ENCODE measurements at regions not wholly inside any gene's neighbourhood (a gene's known extent, or its start where the extent isn't known, plus 50 kb on each side); places are given as distances from the start of the nearest gene placed in this dataset.

DNA sequence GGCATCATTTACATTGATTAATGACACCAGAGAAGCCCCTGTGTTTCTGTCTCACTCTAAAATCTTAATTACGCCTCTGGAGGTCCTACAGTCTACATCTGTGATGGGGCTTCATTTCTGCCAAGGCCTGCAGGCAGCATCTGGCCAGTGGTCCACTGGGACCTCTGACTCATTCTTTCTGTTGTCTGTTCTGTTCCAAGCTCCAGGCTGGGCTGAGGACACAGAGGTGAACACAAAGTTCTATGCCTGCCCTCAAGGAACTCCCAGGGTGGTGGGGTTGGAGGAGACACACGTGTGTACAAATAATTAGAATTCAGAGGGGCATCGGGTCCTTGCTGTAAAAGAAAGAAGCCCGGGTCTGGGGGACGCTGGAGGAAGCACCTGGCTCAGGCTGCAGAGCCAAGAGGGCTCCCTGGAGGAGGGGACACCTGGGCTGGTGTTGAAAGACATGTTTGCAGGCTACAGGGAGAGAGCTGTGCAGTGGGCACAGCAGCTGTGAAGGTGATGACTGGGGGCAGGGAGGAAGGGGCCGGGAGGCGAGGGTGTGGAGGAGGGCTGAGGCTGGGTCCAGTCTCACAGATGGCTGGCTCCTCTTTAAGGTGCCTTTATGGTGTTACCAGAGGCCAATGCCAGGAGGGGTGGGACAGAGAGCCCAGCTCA lies 103.3 kb upstream of the PRR23E start:
- no peak overlapping the region for H3K27ac ChIP-seq
- CTCF ChIA-PET, result interaction anchor here (0.8 kb wide), 1 partner anchor 366 kb away, joined by 3 read pairs; no protein-coding TSS in a partner anchor
- POLR2A ChIA-PET, result no interaction called here
- TF ChIP-seq SMC3 (IDR thresholded peaks at IDR 0.05) (no peak), JUN (IDR thresholded peaks at IDR 0.05) (no peak), REST (IDR thresholded peaks at IDR 0.05) (no peak), HOXB13 (CRISPR knock-in tag; IDR thresholded peaks at IDR 0.05; ENCODE audit: low read depth) (no peak), ZSCAN20 (CRISPR knock-in tag; IDR thresholded peaks at IDR 0.05) (no peak), EHMT2 (IDR thresholded peaks at IDR 0.05; ENCODE audit: low read depth) (no peak), POLR2A (IDR thresholded peaks at IDR 0.05; ENCODE audit: low read length) (no peak), CHD2 (IDR thresholded peaks at IDR 0.05; ENCODE audit: low read length, partially characterized antibody) (no peak), PHF8 (IDR thresholded peaks at IDR 0.05; ENCODE audit: borderline replicate concordance, low read depth) (no peak), KDM5A (IDR thresholded peaks at IDR 0.05) (no peak), EP300 (IDR thresholded peaks at IDR 0.05) (no peak), BHLHE40 (IDR thresholded peaks at IDR 0.05; ENCODE audit: low read depth, low read length) (no peak), RCOR1 (IDR thresholded peaks at IDR 0.05; ENCODE audit: low read depth, low read length) (no peak), ZFP36 (IDR thresholded peaks at IDR 0.05; ENCODE audit: borderline replicate concordance, partially characterized antibody) (no peak), POLR2AphosphoS2 (conservative IDR thresholded peaks at IDR 0.05; ENCODE audit: low read length) (no peak), RNF2 (IDR thresholded peaks at IDR 0.05; ENCODE audit: borderline replicate concordance, low read depth) (no peak)
- TF ChIP-seq, protein P1, sequence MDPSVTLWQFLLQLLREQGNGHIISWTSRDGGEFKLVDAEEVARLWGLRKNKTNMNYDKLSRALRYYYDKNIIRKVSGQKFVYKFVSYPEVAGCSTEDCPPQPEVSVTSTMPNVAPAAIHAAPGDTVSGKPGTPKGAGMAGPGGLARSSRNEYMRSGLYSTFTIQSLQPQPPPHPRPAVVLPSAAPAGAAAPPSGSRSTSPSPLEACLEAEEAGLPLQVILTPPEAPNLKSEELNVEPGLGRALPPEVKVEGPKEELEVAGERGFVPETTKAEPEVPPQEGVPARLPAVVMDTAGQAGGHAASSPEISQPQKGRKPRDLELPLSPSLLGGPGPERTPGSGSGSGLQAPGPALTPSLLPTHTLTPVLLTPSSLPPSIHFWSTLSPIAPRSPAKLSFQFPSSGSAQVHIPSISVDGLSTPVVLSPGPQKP (IDR thresholded peaks at IDR 0.05; ENCODE audit: low read depth, low read length), result no peak
- TF ChIP-seq, protein P2, sequence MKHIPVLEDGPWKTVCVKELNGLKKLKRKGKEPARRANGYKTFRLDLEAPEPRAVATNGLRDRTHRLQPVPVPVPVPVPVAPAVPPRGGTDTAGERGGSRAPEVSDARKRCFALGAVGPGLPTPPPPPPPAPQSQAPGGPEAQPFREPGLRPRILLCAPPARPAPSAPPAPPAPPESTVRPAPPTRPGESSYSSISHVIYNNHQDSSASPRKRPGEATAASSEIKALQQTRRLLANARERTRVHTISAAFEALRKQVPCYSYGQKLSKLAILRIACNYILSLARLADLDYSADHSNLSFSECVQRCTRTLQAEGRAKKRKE (CRISPR knock-in tag; IDR thresholded peaks at IDR 0.05; ENCODE audit: low read depth), result no peak
- 50% methylated on average over 7 of the region's 7 CpGs for WGBS (ENCODE audit: missing lambda C conversion rate)
- no peaks in the 10 kb centered on the region for H3K4me1 ChIP-seq
- H3K9me3 ChIP-seq, result no peaks in the 10 kb centered on the region
- ATAC-seq (no peak), DNase-seq (ENCODE audit: low read depth in 1 of 2, low spot score in 1 of 2) (no peak), FAIRE-seq (no peak)
- H3K4me3 ChIP-seq, result no peak overlapping the region
- no peak overlapping the region for H3K4me2 ChIP-seq

DNA sequence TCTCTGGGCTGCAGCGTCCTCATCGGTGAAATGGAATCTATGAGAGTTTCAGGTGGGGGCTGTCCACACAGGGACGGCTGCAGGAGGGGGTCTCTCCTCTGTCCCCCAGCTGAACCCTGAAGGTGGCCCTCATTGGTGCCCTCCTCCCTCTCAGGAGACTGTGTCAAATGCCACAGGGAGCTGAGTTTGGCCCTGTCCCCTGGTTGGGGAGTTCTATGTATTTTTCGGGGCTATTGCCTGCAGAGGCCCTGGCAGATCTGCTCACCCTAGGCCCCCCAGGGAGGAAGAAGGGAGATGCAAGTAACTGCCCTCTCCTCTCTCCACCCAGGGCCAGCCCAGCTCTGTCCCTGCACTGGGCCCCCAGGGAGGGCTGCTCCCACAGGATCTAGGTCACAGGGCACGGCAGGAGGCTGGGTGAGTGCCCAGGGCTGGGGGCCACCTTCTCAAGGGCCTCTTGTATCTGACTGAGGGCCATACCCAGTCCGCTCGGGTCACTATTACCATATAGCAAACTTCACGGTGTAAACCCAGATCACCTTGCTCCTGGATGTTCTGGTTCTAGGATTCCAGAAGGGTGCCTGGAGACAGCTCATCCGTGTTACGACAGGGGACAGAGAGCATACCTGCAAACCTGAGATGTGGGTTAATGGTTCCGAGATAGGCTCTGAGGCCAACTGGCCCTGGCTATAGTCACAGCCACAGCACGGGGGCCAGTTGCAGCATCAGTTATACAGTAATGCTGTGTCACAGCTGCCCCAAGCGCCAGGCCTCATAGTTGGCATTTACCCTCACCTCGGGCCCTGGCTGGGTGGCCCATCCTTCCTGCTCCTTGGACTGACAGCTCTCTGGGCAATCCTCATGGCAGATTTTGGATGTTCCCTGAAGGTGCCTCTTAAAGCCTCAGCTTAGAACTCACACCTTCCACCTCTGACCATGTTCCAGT lies 102.4 kb upstream of the PRR23E start:
- no peak overlapping the region for H3K4me2 ChIP-seq
- H3K27ac ChIP-seq, result no peak overlapping the region
- no peak for DNase-seq (ENCODE audit: low read depth in 1 of 2, low spot score in 1 of 2)
- H3K9me3 ChIP-seq, result no peaks in the 10 kb centered on the region; the same call in 2 of the 3 replicates
- ChIA-PET CTCF (interaction anchor here (0.8 kb wide), 1 partner anchor 365 kb away, joined by 3 read pairs; no protein-coding TSS in a partner anchor), POLR2A (no interaction called here)
- H3K4me1 ChIP-seq, result no peaks in the 10 kb centered on the region
- FAIRE-seq, result no peak
- 55% methylated on average over 8 of the region's 14 CpGs for WGBS (ENCODE audit: missing lambda C conversion rate)
- no peak overlapping the region for H3K4me3 ChIP-seq
- no peak for ATAC-seq
- TF ChIP-seq MAZ (IDR thresholded peaks at IDR 0.05; ENCODE audit: borderline replicate concordance, low read depth, low read length), result no peak
- TF ChIP-seq ESRRA (IDR thresholded peaks at IDR 0.05; ENCODE audit: borderline replicate concordance, low read length), result no peak
- no peak for TF ChIP-seq ZSCAN20 (CRISPR knock-in tag; IDR thresholded peaks at IDR 0.05)
- no peak for TF ChIP-seq CHD4 (IDR thresholded peaks at IDR 0.05; ENCODE audit: borderline replicate concordance)
- no peak for TF ChIP-seq BHLHE40 (IDR thresholded peaks at IDR 0.05; ENCODE audit: low read depth, low read length)
- no peak for TF ChIP-seq EHF (CRISPR knock-in tag; IDR thresholded peaks at IDR 0.05)
- TF ChIP-seq, protein P3, sequence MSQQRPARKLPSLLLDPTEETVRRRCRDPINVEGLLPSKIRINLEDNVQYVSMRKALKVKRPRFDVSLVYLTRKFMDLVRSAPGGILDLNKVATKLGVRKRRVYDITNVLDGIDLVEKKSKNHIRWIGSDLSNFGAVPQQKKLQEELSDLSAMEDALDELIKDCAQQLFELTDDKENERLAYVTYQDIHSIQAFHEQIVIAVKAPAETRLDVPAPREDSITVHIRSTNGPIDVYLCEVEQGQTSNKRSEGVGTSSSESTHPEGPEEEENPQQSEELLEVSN (IDR thresholded peaks at IDR 0.05; ENCODE audit: borderline replicate concordance, low read depth), result no peak
- TF ChIP-seq CBX8 (IDR thresholded peaks at IDR 0.05), result no peak
- no peak for TF ChIP-seq FOSL2 (IDR thresholded peaks at IDR 0.05)
- TF ChIP-seq FOSL2 (CRISPR knock-in tag; IDR thresholded peaks at IDR 0.05), result no peak
- TF ChIP-seq, protein P4, sequence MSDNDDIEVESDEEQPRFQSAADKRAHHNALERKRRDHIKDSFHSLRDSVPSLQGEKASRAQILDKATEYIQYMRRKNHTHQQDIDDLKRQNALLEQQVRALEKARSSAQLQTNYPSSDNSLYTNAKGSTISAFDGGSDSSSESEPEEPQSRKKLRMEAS (IDR thresholded peaks at IDR 0.05), result no peak
- no peak for TF ChIP-seq RCOR1 (IDR thresholded peaks at IDR 0.05; ENCODE audit: low read depth, low read length)

All from A549 (cell line).